ENCODE measurements at regions not wholly inside any gene's neighbourhood (a gene's known extent, or its start where the extent isn't known, plus 50 kb on each side); places are given as distances from the start of the nearest gene placed in this dataset.

- no peak for DNase-seq
Measured at GRCh38 chr14:101463566-101464171, 97.6 kb upstream of the DIO3 start.

GRCh38 chr14:101464310-101464983 lies 96.8 kb upstream of the DIO3 start:
- no peak for DNase-seq

GRCh38 chr14:101464984-101465794 lies 96.1 kb upstream of the DIO3 start:
- DNase-seq, result no peak

DNA sequence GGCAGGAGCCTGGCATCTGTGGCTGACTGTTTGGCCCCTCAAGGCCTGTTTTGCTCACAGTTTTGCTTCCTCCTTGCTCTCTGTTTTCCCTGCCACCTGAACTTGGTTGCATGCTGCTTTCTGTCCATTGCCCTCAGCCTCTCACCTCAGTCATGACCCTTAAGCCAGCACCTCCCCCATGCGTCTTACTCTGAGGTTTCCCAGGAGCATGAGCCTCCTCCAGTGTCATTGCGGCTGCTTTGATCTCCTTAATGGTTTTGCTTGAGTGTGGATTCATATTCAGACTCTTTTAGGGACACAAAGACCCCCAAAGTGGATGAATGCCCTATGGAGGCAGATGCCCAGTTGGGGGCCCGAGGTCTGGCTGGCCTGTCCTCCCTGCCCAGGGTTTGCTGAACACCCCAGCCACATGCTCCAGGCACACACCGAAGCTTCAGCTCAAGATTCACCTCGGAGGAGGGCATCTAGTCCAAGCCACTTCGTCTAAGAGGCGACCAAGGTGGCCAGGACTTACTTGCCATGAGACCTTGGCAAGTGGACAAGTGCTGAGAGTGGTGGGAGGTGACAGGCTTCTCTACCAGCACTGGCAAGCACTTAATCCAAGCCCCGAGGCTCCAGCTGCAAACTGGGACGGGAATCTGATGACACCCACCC lies 95.4 kb upstream of the DIO3 start:
- DNase-seq, result no peak

GRCh38 chr14:101466456-101467180 lies 94.7 kb upstream of the DIO3 start:
- no peak for DNase-seq

GRCh38 chr14:101467181-101467926 lies 93.9 kb upstream of the DIO3 start:
- DNase-seq, result no peak

DNA sequence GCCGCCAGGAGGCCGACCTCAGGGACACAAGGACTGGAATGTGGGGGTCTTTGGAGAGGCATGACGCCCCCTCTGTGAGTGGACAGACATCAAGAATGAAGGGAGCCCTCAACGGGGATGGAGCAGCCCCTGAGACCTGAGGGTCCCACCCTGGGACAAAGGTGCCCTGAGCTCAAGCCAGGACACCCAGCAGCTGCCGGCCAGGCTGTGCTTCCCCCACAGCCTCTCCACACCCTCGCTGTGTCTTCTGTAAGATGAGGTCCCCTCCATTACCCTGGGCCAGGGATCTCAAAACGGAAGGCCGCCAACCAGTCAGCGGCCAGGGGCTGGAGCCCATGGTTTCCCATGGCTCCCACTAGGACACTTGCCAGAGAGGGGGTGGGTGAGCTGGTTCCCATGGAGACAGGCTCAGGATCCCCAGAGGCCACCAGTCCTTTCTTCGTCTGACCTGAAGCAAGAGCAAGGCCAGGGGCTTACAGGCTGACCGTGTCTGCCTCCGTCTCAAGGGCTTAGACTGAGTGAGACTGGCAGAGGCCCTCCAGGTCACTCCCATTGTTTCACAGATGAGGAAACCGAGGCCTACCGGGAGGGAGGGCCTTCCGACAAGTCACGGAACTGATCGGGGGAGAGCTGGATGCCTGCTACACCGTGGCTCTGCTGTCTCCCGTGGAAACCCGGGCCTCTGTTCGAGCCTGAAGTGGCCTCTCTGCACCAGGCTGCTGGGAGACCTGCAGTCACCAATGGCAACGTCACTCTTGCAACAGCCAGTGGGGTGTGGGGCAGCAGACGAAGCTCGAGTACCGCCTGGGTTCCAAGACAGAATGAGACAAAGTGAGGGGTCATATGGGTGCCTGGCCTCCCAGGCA lies 91.7 kb upstream of the DIO3 start:
- DNase-seq, result no peak

DNA sequence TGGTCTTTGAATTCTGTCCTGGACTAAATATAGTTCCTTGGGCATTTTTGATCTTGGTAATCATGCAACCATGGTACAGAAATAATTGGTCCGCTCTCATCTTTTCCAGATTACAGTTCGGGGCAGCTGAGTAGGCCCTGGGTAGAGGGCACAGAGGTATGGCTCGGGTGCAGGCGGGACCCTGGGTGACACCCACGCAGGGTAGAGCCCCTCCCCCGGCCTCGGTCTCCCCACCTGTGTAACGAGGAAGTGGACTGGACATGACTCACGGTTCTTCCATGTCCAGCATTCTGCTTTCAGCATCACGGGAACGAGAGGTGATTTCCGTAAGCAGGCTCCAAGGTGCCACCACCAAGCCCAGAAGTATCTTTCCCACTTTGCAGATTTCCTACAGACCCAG lies 91.0 kb upstream of the DIO3 start:
- no peak for DNase-seq

DNA sequence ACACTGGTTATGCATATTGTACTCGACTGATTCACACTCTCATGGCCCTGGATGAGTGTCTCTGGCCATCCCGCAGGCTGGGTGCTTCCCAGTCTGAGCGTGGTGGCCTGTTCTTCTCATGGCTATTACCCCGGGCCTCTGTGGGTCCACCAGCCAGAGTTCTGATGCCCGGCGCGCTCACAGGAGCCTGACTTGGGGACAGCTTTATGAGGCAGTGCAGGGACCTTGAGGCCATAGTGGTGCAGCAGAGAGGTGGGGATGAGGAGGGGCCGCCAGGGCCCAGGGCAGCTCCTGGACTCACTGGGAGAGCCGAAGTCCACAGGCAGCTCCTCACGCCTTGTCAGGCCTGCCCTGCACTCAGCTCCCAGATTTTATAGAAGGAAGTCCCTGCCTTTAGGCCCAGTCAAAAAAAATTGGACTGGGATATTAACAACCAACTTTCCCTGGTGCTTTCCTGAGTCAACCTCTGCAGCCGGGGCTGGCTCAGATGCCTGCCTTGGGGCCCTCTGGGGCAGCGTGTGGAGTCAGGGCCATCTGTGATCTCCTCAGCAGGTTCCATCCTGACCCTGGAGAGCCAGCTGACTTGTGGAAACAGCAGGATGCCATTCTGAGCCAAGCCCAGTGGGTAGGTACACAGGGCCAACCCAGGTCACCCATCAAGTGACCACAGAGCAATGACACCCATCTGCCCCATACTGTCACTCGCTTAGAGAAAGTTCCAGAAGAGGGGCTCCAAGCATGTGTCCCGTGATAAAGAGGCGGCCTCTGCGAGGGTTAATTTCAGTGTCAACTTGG lies 89.4 kb upstream of the DIO3 start:
- DNase-seq, result no peak

DNA sequence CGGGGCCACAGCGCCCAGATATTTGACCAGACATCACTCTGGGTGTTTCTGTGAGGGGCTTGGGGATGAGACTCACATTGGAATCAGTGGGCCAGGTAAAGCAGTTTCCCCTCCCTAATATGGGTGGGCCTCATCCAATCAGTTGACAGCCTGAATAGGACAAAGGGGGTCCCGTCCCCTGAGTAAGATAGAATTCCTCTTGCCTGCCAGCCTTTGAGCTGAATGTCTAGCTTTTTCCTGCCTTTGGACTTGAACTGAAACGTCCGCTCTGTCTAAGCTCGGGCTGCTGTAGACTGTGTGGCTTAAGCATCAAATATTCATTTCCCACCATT lies 88.8 kb upstream of the DIO3 start:
- DNase-seq, result no peak

GRCh38 chr14:101473045-101473729 lies 88.1 kb upstream of the DIO3 start:
- DNase-seq, result no peak

- no peak for DNase-seq
Measured at GRCh38 chr14:101473795-101474562, 87.3 kb upstream of the DIO3 start.

DNA sequence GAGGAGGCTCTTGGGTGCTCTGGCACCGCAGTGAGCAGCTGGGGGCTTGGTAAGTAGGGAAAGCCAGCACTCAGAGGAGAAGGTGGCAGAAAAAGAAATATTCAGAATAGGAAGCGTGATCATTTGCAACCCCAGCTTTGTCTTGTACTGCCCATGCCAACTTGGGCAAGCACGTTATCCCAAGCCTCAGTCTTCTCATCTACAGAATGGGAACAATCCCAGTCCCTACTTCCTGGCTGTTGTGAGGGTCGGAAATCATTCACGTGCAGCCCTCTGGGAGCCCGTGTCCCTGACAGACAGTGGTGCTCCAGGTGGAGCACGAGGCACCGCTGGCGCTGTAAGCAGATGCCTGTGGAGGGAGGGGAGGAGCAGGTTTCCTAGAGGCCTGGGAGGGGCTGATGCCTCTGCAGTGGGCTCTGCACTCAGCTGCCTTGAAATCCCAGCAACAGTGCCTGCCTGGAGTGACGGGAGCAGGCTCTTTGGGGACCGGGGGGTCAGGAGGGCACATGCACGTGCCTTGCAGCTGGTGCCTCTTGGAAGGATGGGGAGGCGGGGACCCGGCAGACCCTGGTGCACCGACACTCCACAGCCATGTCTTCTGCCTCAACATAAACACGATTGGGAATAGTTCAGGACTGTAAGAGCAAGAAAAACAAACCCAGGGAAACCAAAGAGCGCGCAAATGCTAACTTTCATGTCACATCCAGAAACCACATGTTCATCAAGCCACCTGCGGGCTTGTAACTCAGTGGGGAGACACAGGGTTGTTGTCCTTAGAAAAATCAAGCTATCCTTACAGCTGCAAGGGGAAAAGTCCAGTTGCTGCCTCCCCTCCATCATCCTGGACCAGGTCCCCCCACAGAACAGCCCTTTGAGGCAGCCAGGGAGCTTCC lies 86.5 kb upstream of the DIO3 start:
- no peak for DNase-seq

GRCh38 chr14:101475456-101476257 lies 85.6 kb upstream of the DIO3 start:
- DNase-seq, result peak; percentile 11 to 29

- no peak for DNase-seq
Measured at GRCh38 chr14:101476258-101476915, 84.9 kb upstream of the DIO3 start.

GRCh38 chr14:101476916-101477553 lies 84.3 kb upstream of the DIO3 start:
- DNase-seq, result no peak

Data from inflammatory macrophage treated with lipopolysaccharide for 1 hour (primary cell).